ENCODE measurements at regions not wholly inside any gene's neighbourhood (a gene's known extent, or its start where the extent isn't known, plus 50 kb on each side); places are given as distances from the start of the nearest gene placed in this dataset.

DNA sequence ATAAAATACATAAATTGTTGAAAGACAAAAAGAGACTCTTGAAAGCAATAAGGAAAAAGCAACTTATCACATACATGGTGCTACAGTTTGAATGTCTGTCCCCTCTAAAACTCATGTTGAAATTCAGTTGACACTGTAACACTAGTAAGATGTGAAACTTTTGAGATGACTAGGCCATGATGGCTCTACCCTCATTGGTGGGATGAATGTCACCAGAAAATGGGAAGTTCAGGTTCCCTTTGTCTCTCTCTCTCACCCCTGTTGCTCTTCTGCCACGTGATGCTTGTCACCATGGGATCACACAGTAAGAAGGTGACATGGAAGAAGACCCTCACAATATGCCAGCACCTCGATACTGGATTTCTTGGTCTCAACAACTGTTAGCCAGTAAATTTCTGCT, 50.3 kb upstream of the SPTLC1 start:
- Histone ChIP-seq H3K36me3 (replicated peaks; ENCODE audit: low read depth, low read length) (peaks cover 8% of the 10 kb centered on the region), H2AFZ (ENCODE audit: low read depth, low read length) (no peak overlapping the region), H3K4me2 (ENCODE audit: low read length) (peak overlapping the region; percentile 16; the same call in 1 of the 2 replicates), H3K9ac (ENCODE audit: low read length) (no peak overlapping the region), H3K27me3 (ENCODE audit: low read depth, low read length) (no peaks in the 10 kb centered on the region), H3K4me1 (ENCODE audit: low read length) (peaks cover 11% of the 10 kb centered on the region), H3K79me2 (ENCODE audit: low read length) (no peaks in the 10 kb centered on the region), H3K9me3 (ENCODE audit: insufficient read depth, low read length) (peaks cover 13% of the 10 kb centered on the region), H3K27ac (ENCODE audit: low read length) (peak overlapping the region; percentile 37), H4K20me1 (ENCODE audit: insufficient read depth, low read length) (no peaks in the 10 kb centered on the region), H3K4me3 (ENCODE audit: low read length) (no peak overlapping the region)
- TF ChIP-seq, protein P1, sequence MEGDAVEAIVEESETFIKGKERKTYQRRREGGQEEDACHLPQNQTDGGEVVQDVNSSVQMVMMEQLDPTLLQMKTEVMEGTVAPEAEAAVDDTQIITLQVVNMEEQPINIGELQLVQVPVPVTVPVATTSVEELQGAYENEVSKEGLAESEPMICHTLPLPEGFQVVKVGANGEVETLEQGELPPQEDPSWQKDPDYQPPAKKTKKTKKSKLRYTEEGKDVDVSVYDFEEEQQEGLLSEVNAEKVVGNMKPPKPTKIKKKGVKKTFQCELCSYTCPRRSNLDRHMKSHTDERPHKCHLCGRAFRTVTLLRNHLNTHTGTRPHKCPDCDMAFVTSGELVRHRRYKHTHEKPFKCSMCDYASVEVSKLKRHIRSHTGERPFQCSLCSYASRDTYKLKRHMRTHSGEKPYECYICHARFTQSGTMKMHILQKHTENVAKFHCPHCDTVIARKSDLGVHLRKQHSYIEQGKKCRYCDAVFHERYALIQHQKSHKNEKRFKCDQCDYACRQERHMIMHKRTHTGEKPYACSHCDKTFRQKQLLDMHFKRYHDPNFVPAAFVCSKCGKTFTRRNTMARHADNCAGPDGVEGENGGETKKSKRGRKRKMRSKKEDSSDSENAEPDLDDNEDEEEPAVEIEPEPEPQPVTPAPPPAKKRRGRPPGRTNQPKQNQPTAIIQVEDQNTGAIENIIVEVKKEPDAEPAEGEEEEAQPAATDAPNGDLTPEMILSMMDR (IDR thresholded peaks at IDR 0.05; ENCODE audit: low read depth, low read length): no peak
- no peak for TF ChIP-seq EZH2phosphoT487 (IDR thresholded peaks at IDR 0.05; ENCODE audit: low read depth)

Measured in OCI-LY3 (cell line).